ENCODE measurements at regions not wholly inside any gene's neighbourhood (a gene's known extent, or its start where the extent isn't known, plus 50 kb on each side); places are given as distances from the start of the nearest gene placed in this dataset.

DNA sequence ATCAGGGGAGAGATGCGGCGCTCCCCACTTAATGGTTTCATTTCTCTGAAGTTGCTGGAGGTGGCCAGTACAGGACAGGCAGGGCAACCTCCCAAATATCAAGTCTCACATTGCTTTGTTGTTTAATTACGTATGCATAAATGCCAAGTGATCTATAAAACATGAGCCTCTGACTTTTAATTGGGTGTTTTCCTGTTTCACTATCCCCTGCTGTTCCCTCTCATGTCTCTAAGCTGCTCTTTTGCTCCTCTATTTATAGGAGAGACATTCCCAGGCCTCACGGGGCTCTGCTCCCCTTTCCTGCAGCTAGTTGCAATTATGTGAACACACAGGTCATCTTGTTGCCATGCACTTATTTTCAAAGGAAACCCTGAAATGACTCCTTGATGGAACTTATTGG, 1173.5 kb upstream of the GOT2 start:
- TF ChIP-seq, protein P1, sequence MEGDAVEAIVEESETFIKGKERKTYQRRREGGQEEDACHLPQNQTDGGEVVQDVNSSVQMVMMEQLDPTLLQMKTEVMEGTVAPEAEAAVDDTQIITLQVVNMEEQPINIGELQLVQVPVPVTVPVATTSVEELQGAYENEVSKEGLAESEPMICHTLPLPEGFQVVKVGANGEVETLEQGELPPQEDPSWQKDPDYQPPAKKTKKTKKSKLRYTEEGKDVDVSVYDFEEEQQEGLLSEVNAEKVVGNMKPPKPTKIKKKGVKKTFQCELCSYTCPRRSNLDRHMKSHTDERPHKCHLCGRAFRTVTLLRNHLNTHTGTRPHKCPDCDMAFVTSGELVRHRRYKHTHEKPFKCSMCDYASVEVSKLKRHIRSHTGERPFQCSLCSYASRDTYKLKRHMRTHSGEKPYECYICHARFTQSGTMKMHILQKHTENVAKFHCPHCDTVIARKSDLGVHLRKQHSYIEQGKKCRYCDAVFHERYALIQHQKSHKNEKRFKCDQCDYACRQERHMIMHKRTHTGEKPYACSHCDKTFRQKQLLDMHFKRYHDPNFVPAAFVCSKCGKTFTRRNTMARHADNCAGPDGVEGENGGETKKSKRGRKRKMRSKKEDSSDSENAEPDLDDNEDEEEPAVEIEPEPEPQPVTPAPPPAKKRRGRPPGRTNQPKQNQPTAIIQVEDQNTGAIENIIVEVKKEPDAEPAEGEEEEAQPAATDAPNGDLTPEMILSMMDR (IDR thresholded peaks at IDR 0.05; ENCODE audit: low read depth, low read length) = no peak
- no peak for DNase-seq (ENCODE audit: extremely low read depth, low read depth)

DNA sequence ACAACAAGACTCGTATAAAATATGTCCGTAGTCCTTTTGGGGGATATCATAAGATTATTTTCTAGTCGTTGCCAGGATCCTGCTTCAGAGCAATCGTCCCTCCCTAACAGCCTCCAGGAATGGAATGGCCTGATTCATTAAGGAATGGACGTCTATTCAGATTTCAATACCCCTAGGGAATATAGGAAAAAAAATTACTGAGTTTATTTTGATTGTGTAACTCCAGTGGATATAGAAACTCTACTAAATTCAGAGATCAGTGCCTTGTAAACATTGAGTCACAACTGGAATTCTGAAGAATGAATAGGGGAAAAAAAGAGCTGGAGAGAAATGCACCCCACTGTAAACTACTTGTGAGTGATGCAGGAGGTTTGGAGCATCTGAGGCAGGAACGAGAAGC, 1171.5 kb upstream of the GOT2 start:
- peak; percentile 18 for DNase-seq (ENCODE audit: extremely low read depth, low read depth)
- TF ChIP-seq, protein P1 (IDR thresholded peaks at IDR 0.05; ENCODE audit: low read depth, low read length) = no peak

DNA sequence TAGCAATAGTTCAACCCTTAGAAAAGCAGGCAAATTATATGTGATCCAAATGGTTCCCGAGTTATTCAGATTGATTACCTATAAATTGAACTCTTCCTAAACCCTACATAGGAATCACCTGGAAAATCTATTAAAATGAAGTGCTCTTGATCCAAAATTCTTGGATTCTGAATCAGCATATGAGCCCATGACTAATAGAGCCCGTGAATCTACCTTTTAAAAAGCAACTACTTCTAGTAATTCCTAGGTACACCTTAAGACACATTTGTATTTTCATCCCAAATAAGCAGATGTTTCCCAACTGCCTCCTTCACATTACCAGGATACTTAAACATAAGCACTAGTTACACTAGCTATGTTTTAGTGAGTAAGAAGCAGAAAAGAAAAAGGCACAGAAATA, 1171.0 kb upstream of the GOT2 start:
- TF ChIP-seq, protein P1 (IDR thresholded peaks at IDR 0.05; ENCODE audit: low read depth, low read length) = no peak

GRCh38 chr16:59899940-59900339, 1165.8 kb upstream of the GOT2 start:
- DNase-seq (ENCODE audit: extremely low read depth, low read depth) = no peak
- TF ChIP-seq, protein P1 (IDR thresholded peaks at IDR 0.05; ENCODE audit: low read depth, low read length) = no peak

More for the DNA sequence above, 1171.0 kb upstream of the GOT2 start:
- DNase-seq (ENCODE audit: extremely low read depth, low read depth) = no peak

GRCh38 chr16:59892376-59892775, 1158.3 kb upstream of the GOT2 start:
- TF ChIP-seq, protein P1 (IDR thresholded peaks at IDR 0.05; ENCODE audit: low read depth, low read length) = no peak
- no peak for DNase-seq (ENCODE audit: extremely low read depth, low read depth)

- TF ChIP-seq, protein P1 (IDR thresholded peaks at IDR 0.05; ENCODE audit: low read depth, low read length) = no peak
- DNase-seq (ENCODE audit: extremely low read depth, low read depth) = no peak
Measured at GRCh38 chr16:59887856-59888255, 1153.7 kb upstream of the GOT2 start.

- DNase-seq (ENCODE audit: extremely low read depth, low read depth) = peak; percentile 67
- TF ChIP-seq, protein P1 (IDR thresholded peaks at IDR 0.05; ENCODE audit: low read depth, low read length) = no peak
Measured at GRCh38 chr16:59886021-59886420, 1151.9 kb upstream of the GOT2 start.
